H1 (cell line): ENCODE measurements at regions not wholly inside any gene's neighbourhood (a gene's known extent, or its start where the extent isn't known, plus 50 kb on each side); places are given as distances from the start of the nearest gene placed in this dataset.

Source experiments
- ATF3 ChIP-seq: IDR thresholded peaks from 2 replicates; pipeline ENCODE4 v1.6.1; 2011; ENCODE audit warnings: low read depth, mild to moderate bottlenecking, low read length; ENCODE audit not compliant: insufficient read depth
- CTCF ChIP-seq, 3 experiments: IDR thresholded peaks; 1 replicate in 2 of 3; 2 replicates in 1 of 3; pipeline versions ENCODE4 v1.5.1 to v1.6.1; 2011; ENCODE audit warnings: low read length in 3 of 3, mild to moderate bottlenecking in 3 of 3, inconsistent platforms in 2 of 3, low read depth in 1 of 3, moderate library complexity in 1 of 3; ENCODE audit not compliant: insufficient read depth in 1 of 3; ENCODE audit errors: control extremely low read depth in 1 of 3
- EZH2 ChIP-seq: fragments of 200-600 bp; sonication (generic); IDR thresholded peaks from 2 replicates; pipeline ENCODE4 v1.7.1; 2012; ENCODE audit warnings: low read depth, mild to moderate bottlenecking, moderate library complexity, low read length, inconsistent platforms; ENCODE audit not compliant: severe bottlenecking
- KDM1A ChIP-seq: fragments of 200-600, 300-600 bp; sonication (generic); IDR thresholded peaks from 2 replicates; pipeline ENCODE4 v1.7.1; 2016; ENCODE audit warnings: mild to moderate bottlenecking, low read length, borderline replicate concordance
- POLR2A ChIP-seq, 2 experiments: IDR thresholded peaks; 1 replicate in 1 of 2; 2 replicates in 1 of 2; pipeline ENCODE4 v1.6.1; 2011; ENCODE audit warnings: low read depth in 2 of 2, low read length in 2 of 2, mild to moderate bottlenecking in 2 of 2; ENCODE audit errors: control extremely low read depth in 1 of 2
- RAD21 ChIP-seq, 2 experiments: IDR thresholded peaks in 1 of 2; conservative IDR thresholded peaks in 1 of 2; 2 replicates each; pipeline ENCODE4 v1.6.1; 2011; ENCODE audit warnings: low read depth in 2 of 2, low read length in 2 of 2, improper control_type of control experiment in 1 of 2, inconsistent platforms in 1 of 2, mild to moderate bottlenecking in 1 of 2, moderate library complexity in 1 of 2
- RBBP5 ChIP-seq: IDR thresholded peaks from 2 replicates; pipeline ENCODE4 v1.7.1; 2012; ENCODE audit warnings: low read depth, mild to moderate bottlenecking, inconsistent platforms, low read length, moderate library complexity, borderline replicate concordance
- SP1 ChIP-seq: IDR thresholded peaks from 2 replicates; pipeline ENCODE4 v1.6.1; 2011; ENCODE audit warnings: low read depth, low read length
- TEAD4 ChIP-seq: IDR thresholded peaks from 2 replicates; pipeline ENCODE4 v1.6.1; 2012; ENCODE audit warnings: low read depth, low read length, inconsistent platforms, mixed read lengths
- ZNF274 ChIP-seq: IDR thresholded peaks from 2 replicates; pipeline ENCODE4 v1.7.0; 2012; ENCODE audit warnings: low read length, borderline replicate concordance; ENCODE audit errors: extremely low read depth

DNA sequence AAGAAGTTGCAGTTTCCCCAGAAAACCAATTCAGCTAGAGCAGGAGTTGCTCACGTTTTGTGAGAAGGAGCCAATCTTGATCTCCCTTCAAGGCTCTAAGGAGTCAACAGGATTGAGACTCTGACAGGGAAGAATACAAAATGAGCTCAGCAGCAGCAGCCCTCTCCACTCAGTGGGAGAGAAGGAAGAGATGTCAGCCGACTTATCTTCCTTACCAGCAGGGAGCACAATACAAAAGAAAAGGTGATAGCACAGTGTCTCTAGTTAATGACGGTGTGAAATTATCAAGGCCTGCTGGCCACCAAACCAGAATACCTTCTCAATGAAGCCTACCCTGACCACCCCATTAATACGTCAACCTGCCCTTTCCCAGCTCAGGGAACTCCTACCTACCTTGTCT is 223.6 kb upstream of the TMPO start:
- TF ChIP-seq ZNF274 (no peak), EZH2 (no peak), KDM1A (no peak), ATF3 (no peak), SP1 (no peak), POLR2A (IDR thresholded peaks at IDR 0.05; ENCODE audit: control extremely low read depth in 1 of 2, low read depth in 2 of 2, low read length in 2 of 2) (no peak), RAD21 (IDR thresholded peaks at IDR 0.05 in 1 of 2, conservative IDR thresholded peaks at IDR 0.05 in 1 of 2; ENCODE audit: low read depth in 2 of 2, low read length in 2 of 2) (no peak), CTCF (IDR thresholded peaks at IDR 0.05; ENCODE audit: control extremely low read depth in 1 of 3, insufficient read depth in 1 of 3, low read depth in 1 of 3, low read length in 3 of 3) (peak in 1 of 3 experiments; percentile 10; a peak in 1 of 4 replicates), RBBP5 (no peak), TEAD4 (no peak)
